Right lobe of liver (tissue), 4 donors: ENCODE measurements at regions not wholly inside any gene's neighbourhood (a gene's known extent, or its start where the extent isn't known, plus 50 kb on each side); places are given as distances from the start of the nearest gene placed in this dataset.

ENCODE experiments used
- POLR2A ChIP-seq: fragments of 450-650 bp; IDR thresholded peaks from one replicate; pipeline ENCODE4 v1.6.1; 2017; ENCODE audit warnings: antibody characterized with exemption, mild to moderate bottlenecking
- TF ChIP-seq, protein P1 (sequence below), 4 donors: fragments of 200-600 bp in 3 of 4; fragments of 450-650 bp in 1 of 4; IDR thresholded peaks; one replicate each; pipeline versions ENCODE4 v1.5.1 to v1.8.0; 2016 to 2022; ENCODE audit warnings: antibody characterized with exemption in 4 of 4, mild to moderate bottlenecking in 2 of 4
- donor health status: DM: no; HTN: no; CAD: no.
- donor health status: DM: no; HTN: no; CAD: no.
- donor health status: DM: no; HTN: yes; CAD: no.

GRCh38 chr2:185984670-185985069, 246.1 kb downstream of the FSIP2 start:
- TF ChIP-seq, protein P1, sequence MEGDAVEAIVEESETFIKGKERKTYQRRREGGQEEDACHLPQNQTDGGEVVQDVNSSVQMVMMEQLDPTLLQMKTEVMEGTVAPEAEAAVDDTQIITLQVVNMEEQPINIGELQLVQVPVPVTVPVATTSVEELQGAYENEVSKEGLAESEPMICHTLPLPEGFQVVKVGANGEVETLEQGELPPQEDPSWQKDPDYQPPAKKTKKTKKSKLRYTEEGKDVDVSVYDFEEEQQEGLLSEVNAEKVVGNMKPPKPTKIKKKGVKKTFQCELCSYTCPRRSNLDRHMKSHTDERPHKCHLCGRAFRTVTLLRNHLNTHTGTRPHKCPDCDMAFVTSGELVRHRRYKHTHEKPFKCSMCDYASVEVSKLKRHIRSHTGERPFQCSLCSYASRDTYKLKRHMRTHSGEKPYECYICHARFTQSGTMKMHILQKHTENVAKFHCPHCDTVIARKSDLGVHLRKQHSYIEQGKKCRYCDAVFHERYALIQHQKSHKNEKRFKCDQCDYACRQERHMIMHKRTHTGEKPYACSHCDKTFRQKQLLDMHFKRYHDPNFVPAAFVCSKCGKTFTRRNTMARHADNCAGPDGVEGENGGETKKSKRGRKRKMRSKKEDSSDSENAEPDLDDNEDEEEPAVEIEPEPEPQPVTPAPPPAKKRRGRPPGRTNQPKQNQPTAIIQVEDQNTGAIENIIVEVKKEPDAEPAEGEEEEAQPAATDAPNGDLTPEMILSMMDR (IDR thresholded peaks at IDR 0.05) = no peak
- TF ChIP-seq POLR2A = no peak
